Anterior cingulate cortex (tissue), 58 donors: ENCODE measurements at regions not wholly inside any gene's neighbourhood (a gene's known extent, or its start where the extent isn't known, plus 50 kb on each side); places are given as distances from the start of the nearest gene placed in this dataset.
"Not testable (repeated sequence)": the region's sequence is repeated elsewhere in the genome, so short reads cannot be mapped to it uniquely, and the experiment has no call there.

Source experiments
- DNase-seq, 58 donors: peaks; one replicate each; lab custom pipeline; 2025; lab: John Stamatoyannopoulos, UW

DNA sequence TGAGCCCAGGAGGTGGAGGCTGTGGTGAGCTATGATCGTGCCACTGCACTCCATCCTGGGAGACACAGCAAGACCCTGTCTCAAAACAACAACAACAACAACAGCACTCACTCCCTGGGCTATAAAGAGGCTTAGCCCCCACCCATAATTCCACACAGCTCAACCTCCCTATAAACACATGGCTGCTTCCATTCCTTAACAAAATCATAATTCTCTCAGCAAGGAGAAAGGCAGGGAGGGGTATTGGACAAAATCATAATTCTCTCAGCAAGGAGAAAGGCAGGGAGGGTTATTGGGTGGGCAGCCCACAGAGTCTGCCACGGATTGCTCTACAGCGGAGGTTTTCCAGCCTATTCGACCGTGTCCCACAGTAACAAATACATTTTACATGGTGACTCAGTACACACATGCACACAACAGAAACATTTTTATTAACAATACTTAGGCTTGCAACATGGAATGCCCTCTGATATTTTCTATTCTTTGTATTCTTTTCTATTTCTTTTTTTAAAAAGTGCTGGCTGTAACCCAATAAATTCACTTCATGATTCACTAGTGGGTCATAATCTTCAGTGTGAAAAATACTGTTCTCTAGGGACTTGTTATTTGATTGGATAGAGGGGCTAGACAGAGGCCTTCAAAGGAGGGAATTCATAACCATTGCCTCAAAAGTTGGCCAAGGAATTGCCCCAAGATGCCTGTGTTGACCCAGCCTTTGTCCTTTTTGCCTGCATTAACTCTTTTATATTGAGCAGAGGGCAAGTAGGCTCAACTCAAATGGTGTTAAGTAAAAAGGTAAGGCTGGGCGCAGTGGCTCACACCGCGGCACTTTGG is 50.6 kb upstream of the ZMYND8 start:
- no peak for DNase-seq

DNA sequence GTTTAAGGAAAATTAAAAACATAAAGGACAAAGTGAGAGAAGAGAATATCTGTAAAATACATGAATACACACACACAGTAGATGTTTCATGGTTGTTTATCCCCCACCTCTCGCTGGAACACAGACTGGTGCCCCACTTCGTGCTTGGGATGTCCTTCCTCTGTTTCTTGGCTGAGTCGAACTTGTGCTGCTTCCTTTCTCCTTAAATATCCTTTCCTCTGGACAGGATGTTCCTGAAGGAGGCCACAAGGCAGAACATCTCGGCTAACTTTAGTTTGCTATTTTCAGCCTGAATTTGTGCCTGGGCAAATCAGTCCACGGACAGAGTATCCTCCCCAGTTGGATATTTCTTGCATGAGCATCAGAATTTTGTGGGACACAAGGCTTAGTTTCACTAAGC is 54.7 kb upstream of the ZMYND8 start:
- DNase-seq, result peak in 8 of 58 donors; percentile 2 to 44 (median 13)

DNA sequence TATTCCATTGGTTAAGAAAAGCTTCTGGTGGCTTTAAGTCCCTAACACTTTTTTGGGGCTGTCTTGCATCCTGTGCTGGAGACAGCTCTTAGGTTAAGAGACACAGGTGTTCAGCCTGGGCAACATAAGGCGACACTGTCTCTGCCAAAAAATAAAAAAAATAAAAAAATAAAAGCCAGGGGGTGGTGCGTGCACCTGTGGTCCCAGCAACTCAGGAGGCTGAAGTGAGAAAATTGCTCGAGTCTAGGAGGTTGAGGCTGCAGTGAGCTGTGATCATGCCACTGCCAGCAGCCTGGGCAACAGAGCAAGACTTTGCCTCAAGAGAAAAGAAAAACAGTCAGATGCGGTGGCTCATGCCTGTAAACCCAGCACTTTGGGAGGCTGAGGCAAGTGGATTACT is 55.6 kb upstream of the ZMYND8 start:
- DNase-seq, result no peak

DNA sequence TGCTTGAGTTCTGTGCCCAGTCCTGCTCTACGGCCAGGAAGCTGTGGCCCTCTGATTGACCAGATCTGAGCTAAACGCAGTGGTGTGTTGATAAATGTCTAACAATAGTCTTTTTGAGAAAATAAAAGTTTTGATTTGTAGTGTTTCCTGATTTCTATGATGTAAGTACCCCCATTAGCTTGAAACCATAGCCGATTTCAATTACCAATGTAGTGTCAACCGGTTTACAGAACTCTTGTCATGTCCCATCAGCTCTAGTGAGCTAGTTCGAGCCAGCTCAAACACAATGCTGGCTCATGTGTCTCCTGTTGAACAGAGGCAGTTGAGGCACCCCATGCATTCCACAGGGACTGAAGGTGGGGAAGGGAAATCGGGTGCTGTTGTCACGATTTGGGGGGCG is 56.7 kb upstream of the ZMYND8 start:
- no peak for DNase-seq

DNA sequence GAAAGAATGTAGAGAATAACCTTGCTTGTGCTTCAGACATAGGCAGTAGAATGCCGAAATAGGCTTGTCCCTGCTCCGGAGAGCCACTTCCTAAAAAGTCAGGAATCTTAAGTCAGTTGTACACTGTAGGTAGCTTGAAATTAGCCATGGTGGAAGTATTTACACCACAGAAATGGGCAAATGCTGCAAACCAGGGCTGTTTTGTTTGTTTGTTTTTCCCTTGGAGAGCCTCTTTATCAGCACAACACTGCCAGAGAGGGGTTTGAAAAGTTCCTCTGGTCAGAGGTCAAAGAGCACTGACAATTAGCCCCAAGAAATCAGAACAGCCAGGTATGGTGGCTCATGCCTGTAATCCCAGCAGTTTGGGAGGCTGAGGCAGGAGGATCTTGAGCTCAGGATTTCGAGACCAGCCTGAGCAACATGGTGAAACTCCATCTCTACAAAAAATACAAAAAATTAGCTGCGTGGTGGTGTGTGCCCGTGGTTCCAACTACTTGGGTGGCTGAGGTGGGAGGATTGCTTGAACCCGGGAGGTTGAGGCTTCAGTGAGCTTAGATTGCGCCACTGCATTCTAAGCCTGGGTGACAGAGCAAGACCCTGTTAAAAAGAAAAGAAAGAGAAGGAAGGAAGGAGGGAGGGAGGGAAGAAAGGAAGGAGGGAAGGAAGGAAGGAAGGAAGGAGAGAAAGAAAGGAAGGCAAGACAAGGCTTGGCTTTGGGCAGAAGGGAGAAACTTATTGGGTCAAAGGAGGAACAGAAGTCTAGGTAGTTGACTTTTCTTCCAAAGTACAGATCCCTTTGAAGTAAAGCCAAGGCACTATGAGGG is 61.0 kb upstream of the ZMYND8 start:
- no peak for DNase-seq

DNA sequence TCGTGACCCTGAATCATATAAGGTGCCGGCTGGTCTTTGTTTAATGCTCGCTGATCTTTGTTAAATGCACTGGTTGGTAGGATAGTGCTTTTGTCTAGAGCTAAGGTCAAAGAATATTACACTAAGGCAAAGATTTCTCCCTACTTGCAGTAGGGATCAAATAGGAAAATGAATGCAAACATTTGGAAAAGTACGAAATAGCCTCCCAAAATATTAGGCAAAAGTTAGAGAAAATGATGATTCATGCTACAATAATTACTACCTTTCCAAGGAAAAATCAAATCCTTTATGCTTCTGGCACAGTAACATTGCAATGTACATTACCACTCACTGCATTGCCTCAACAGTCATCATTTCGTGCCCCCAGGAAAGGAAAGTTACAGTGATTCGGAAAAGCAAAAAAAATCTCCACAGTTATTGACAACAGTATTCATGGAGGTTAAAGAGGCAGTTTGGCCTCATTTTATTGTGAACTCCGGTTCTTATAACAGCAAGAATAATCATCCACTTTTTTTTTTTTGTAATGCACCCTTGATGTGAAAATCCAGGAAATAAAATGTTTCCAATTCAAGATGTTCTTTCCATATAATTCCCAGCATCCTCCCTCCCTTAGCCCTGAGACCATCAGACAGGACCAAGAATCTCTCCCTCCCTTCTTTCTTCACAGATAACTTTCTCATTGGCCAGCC is 61.7 kb upstream of the ZMYND8 start:
- DNase-seq, result no peak

DNA sequence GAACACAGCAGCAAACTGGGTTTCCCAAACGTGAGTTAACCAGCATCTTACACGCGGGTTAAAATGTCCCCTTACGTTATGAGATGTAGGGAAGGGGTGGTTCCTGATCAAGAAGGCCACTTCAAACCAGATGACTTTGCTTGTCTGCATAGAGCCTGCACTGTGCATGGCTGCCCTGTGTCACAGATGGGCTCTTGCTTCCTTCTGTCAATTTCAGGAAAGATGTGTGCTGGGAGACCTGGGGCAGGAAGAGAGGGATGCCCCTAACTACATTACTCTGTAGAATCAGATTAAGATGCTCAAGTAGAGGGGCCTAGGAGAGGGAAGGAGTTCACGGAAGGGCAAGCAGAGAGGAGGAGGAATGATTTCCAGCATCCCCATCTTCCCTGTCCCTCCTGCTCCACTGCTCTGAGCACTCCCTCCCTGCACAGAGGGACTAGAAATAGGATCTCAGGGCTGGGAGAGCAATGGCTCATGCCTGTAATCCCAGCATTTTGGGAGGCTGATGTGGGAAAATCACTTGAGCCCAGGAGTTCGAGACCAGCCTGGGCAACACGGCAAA is 63.5 kb upstream of the ZMYND8 start:
- no peak for DNase-seq

DNA sequence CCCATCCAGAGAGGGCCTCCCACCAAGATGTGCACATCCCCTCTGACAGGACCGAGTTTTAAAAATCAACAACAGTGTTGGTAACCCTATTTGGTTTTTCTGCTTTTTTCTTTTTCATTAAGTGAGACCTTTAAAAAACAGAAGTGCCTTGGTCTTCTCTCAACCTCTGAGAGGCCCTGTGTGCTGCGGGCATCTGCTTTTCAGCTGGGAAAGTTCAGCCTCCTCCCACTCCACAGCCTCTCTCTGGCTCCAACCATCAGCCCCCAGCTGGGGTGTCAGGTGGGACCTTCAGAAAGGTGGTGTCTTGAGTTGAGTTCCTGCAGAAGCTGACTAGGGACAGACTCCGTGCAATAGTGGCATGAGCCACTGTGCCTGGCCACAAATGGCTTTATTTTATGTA is 64.6 kb upstream of the ZMYND8 start:
- DNase-seq, result no peak

DNA sequence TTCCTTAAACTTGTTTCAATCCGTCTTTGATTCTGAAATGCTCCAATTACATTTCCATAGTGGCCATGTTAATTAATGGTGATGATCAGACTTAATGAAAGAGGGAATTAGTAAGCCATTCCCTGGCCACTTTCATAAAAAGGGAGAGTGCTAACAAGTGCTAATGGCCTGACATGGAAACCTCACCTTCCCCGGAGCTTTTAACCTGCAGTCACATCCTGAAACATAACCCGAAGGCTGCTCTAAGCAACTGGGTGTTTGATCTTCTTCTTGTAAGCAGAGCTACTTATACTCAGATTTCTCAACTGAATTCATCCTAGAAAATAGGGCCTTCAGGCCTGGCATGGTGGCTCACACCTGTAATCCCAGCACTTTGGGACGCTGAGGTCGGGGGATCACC is 67.1 kb upstream of the ZMYND8 start:
- DNase-seq, result no peak

DNA sequence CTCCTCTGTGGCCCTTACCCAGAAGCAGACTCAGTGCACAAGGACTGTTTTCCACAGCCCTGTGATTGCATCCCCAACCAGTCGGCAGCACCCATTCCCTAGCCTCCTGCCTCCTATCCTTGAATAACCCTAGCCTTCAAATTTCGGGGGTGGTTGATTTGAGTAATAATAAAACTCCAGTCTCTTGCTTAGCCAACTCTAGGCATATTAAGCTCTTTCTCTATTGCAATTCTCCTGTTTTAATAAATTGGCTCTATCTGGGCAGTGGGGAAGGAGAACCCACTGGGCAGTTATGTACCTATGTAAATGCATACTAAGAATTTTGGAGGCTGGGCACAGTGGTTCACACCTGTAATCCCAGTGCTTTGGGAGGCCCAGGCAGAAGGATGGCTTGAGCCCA is 70.6 kb upstream of the ZMYND8 start:
- no peak for DNase-seq

DNA sequence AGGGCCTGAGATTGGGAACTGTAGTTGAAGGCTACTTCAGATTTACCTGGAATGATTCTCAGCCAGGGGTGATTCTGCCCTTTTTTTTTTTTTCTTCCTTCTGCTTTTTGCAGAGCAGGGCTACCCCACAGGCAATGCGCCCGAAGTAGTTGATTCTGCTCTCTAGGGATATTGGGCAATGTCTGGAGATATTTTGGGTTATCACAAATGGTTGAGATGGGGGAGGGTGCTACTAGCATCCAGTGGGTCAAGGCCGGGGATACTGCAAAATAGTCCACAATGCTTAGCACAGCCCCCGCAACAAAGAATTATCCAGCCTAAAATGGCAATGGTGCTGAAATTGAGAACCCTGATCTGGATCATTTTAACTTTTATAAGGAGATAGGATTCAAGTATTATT is 71.2 kb upstream of the ZMYND8 start:
- DNase-seq, result no peak

DNA sequence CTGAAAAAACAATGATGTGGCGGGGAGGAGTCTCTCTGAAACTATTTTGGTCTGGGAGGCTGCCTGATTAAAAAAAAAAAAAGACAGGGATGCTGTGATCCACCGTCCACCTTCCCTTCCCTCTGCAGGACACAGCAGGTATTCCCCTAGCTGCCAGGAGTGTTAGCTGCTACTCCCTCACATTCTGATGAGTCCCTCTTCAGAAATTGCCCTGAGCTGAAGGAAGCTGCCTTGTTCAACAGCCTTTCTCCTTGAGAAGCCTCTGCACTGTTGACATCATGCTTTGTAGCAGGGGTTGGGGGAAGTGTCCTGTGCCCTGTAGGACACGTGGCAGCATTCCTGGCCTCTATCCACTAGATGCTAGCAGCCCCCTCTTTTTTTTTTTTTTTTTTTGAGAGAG is 71.7 kb upstream of the ZMYND8 start:
- no peak for DNase-seq

DNA sequence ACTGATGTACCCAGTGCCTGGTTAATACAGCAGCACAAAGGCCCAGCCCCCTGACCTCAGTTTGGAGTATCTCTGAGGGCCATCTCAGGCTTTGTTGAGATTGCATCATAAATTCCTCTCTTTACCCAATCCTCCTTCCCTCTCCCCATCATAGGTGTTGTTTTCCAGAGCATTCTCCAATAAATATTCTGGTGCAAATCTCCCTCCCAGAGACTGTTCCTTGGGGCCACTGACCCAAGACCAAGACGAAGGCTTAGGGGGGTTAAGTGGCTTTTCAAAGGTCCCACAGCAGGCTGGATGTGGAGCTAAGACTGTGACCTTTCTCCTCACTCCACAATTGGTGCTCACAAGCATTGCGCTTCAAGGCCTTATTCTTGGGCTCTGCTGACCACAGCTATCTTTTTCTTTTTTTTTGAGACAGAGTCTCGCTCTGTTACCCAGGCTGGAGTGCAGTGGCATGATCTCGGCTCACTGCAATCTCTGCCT is 72.4 kb upstream of the ZMYND8 start:
- no peak for DNase-seq

DNA sequence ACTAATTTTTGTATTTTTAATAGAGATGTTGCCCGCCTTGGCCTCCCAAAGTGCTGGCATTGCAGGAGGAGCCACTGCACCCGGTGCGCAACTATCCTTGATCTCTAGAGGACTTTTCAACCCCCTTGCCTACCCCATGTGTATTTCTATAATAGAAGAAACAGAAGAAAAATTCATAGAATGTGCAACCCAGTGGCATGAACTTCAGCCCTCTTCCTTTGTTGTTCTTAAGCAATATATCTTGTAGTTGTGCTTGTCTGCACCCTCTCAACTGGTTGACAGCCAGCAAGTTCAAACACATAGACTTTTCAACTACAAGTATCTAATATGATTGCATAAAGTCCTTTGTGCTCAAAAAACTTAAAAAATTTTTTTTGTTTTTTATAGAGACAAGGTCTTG is 72.3 kb upstream of the NCOA3 start:
- DNase-seq, result no peak

DNA sequence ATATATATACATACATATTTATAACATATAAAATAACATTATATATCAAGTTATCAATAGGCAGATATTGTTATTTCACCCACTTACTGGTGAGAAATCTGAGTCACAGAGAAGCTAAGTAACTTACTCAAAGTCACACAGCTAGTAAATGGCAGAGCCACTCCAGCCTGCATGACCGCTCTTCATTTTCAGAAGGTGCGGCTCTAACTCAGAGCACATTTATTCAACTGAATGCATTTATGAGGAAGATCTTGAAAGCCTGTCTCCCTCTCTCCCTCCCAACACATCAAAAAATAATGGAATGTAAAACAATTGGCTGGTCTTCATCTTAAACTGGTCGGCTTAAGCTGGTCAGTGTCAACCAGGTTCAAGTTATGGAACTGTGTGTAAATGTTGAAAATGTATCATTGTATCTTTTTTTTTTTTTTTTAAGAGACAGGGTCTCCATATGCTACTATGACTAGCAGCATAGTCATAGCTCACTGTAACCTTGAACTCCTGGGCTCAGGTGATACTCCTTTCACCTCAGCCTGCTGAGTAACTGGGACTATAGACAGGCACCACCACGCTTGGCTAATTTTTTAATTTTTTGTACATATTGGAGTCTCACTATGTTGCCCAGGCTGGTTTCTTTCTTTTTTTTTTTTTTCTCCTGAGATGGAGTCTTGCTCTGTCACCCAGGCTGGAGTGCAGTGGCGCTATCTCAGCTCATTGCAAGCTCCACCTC is 70.7 kb upstream of the NCOA3 start:
- no peak for DNase-seq

DNA sequence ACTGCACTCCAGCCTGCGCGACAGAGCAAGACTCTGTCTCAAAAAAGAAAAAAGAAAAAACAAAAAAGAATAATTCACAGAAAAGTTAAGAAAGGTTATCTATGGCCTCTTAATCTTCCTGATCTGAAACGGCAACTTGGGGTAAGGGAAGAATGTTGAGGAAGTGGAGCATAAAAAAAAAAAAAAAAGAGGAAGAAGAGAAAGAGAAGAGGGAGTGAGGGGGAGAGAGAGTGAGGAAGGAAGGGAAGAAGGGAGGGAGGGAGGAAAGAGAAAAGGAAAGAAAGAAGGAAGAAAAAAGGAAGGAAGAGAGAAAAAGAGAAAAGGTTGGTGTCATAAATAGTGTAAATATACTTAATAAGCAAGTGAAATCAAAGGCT is 68.9 kb upstream of the NCOA3 start:
- DNase-seq, result no peak

DNA sequence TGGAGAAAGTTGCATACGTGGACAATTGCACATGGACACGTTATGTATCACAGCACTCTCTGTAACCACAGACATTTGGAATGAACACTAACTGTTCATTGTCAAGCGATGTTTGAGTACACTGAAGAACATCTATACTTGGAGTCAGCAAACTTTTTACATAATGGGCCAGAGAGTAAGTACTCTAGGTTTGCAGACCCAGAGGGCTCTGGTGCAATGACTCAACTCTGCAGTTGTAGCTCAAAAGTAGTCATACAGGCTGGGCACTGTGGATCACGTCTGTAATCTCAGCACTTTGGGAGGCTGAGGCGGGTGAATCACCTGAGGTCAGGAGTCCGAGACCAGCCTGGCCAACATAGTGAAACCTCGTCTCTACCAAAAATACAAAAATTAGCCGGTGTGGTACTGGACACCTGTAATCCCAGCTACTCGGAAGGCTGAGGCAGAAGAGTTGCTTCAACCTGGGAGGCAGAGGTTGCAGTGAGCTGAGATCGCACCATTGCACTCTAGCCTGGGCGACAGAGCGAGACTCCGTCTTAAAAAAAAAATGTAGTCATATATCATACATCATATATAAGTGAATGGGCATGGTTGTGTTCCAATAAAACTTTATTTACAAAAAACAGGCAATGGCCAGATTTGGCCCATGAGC is 67.4 kb upstream of the NCOA3 start:
- not testable (repeated sequence) for DNase-seq

DNA sequence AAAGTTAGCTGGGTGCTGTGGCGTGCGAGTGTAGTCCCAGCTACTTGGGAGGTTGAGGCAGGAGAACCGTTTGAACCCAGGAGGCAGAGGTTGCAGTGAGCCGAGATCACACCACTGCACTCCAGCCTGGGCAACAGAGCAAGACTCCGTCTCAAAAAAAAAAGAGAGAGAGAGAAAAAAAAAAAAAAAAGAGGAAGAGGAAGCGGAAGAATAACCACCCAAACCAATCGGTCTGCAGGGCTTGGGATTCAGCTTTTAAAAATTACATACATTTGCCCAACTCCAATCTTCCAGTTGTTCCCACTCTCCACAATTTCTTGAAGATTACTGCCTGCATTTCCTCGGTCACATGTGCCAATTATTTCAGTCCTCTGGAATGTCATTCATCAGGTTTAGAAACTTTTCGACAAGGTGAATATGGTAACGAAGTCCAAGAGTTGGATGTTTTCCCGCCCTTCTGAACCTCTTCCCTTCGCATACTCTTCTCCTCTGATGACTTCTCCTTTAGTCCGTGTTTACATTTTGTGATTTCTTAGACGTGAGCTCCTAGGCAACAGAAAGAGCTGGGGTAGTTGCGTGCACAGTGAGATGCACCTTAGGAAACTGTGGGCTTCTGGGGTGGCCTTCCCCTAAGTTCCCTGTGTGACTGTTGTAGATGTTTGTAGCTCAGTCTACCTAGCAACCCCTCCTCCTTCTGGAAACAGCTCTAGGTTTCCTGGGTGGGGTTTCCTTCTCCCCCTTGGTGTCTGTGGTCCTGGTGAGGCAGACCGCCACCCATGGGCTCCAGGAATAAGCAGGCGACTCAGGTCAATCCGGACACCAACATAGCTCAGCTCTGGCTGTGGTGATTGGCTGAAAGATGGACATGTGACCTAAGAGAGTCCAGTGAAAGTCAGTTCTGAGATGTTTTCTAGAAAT is 63.0 kb upstream of the NCOA3 start:
- no peak for DNase-seq
